GM18499 (cell line): ENCODE measurements at regions not wholly inside any gene's neighbourhood (a gene's known extent, or its start where the extent isn't known, plus 50 kb on each side); places are given as distances from the start of the nearest gene placed in this dataset.

Experiments
- ATAC-seq: cut with Tn5 transposase; IDR thresholded peaks from one replicate; pipeline ENCODE4 v1.9.1; 2021; ENCODE audit warnings: moderate number of reproducible peaks; ENCODE audit not compliant: insufficient read depth, unreplicated experiment

DNA sequence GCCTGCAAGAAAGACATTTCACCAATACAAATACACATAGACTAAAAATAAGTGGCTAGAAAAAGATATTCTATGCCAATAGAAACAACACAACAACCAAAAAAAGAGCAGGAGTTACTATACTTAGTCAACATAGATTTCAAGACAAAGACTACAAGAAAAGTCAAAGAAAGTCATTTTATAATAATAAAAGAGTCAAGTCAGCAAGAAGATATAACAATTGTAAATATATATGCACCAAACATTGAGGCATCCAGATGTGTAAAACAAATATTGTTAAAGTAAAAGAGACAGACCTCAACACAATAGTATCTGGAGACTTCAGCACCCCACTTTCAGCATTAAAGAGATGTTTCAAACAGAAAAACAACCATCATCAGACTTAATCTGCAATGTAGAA lies 104.6 kb downstream of the AMY1C start:
- no peak for ATAC-seq

DNA sequence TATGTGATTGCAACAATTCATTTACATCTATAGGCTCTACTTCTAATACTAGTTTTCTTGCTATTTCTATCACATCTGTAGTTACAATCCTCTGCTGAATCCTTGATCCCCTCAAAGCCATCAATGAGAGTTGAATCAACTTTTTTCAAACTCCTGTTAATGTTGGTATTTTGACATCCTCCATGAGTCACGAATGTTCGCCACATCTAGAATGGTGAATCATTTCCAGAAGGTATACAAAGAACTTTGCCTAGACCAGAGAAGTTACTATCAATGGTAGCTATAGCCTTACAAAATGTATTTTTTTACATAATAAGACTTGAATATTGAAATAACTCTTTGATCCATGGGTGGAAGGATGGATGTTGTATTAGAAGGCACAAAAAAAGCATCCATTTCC lies 110.0 kb downstream of the AMY1C start:
- ATAC-seq, result no peak

DNA sequence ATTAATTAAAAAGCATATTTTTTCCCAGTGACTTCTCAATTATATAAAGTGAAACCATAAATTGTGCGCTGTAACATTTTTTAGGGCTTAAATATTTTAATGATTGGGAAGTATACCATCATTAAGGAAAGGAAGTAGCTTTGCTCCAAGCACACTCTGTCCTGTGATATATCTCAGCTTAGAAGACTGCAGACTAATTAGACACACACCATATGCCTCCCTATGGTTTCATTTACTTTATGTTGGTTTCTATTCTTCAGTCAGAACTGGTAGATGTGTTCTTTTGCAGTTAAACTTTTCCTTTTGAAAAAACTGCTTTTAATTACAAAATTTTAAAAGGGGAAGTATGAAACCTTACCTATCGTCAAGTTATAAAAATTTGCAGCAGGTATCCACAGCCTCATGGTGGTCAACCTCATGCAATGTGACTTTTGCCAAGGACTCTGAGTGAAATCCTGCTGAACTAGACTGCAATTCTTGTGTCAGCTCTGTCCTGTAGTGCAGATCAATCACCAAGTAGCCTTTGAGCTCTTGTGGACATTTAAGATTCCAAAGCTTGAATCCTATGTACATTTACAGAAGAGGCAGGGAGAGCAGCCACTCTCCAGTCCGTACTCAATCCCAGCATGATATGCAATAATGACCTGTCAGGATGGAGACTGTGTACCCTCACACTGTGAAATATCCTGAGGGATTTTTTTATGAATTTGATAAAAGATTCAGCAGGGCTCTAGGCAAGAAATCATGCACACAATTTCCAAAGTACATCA lies 149.1 kb downstream of the AMY1C start:
- ATAC-seq, result no peak

DNA sequence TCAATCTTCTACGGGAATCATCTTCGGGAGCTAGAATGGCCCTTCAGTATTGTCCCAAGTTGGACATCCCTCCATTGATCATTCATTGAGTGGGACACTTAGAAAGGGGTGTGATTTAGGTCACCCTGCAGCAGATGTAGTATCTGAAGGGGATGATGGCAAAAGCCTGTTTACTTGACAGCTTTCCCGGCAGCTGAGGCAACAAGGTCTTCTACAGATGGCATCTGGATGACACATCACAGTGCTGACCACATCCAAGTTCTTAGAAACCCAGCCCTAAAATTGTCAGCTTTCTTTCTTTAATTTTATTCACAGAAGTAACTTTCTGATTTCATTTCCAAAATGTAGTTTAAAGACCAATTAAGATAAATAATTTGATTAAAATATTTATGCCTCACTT lies 150.3 kb downstream of the AMY1C start:
- no peak for ATAC-seq

DNA sequence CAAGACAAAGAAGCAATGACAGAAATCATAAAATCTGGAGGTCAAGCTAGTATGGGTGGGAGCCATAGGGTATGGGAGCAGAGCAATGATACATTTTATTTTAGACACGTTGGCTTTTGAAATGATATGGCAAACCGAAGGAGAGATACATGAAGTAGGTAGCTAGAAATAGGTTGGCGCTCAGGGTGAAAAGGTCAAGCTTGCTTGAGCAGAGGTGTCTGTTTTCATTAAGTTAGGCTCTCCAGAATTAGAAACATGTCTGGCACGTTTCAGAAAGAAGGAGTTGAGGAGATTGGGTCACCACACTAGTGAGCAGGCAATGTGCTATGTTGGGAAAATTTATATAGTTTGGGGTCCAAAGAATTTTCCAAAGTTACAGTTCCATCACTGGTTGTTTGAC lies 151.4 kb downstream of the AMY1C start:
- ATAC-seq, result no peak

DNA sequence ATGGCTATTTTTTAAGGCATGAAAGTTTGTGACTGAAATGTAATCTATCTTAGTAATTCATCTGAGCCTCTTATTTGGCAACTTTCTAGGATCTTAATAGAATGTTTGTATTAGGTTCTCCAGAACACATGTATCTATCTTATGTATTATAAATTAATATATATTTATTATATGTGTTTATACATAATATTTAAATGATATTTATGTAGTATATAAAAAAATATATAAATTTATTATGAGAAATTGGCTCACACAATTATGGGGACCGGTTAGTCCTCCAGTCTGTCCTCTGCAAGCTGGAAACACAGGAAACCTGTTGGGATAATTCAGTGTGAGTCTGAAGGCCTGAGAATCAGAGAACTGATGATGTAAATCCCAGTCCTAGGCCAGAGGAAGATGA lies 155.7 kb downstream of the AMY1C start:
- no peak for ATAC-seq

DNA sequence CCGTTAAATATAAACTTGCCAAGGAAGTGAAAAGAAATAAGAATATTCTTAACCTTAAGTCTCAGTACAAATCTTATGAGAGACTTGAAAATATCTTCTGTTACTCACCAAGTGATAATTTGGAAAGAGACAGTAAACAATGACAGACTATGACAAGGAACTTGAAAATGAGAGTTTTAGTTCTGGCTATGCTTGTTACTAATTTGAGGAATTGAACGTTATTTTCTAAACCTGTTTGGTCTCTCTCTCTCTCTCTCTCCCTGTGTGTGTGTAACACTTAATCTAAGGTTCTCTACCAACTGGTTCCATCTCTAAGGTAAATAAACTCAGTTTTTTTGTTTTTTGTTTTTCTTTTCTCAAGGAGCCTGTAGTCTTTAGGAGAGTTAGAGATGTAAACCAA lies 161.8 kb downstream of the AMY1C start:
- ATAC-seq, result no peak

DNA sequence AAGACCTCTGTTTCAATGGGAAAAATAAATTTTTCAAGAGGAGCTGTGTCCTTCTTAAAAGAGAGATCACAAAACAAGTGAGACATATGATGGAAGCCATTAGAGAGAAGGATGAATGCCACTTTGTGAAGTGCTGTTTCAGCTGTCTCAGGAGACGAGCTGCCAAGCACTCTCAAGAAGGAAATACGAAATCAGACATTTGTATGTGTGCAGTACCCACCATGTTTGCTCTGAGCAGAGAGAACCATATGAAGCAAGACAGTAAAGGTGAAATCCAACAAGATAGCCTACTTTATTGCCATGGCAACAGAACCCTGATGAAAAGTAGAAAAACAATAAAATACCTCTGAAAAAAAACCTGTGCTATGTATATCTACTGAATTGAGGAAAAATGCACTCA lies 168.1 kb downstream of the AMY1C start:
- ATAC-seq, result no peak

DNA sequence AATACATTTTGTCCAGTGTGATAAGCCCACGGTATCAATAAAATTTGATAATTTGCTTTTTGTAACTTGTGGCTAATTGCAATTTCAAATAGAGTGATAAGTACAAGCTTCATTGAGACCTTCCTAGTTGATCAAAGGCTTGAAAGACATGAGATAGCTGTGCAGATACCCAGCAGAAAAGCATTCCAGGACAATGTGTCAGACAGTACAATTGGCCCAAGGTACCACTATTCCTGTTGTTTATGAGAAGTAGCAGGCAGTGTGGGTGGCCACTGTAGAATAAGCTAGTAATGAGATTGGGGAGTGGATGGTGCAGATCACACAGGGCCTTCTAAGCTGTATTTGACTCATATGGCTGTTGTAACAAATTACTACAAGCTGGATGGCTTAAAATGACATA lies 182.2 kb downstream of the AMY1C start:
- no peak for ATAC-seq

DNA sequence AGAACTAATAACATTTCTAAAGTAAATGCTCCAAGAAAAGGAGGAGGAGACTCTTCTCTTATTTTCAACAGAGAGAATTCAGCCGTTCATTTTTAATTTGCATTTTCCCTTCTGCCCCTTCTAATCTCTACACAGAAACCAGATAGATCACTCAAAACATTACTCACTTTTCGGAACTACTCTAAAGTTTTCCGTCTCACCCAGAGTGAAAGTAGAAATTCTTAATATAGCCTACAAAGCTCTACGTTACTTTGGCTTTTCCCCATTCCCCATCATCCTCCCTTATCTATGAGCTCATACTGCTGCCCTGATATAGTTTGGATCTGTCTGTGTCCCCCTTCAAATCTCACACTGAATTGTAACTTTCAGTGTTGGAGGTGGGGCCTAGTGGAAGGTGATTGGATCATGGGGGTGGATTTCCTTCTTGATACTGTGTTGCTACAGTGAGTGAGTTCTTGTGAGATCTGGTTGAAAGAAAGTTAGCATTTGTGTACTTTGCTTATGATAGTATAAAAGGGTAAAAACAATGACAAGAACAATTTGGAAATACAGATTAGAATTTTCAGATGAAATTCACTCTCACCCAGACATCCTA lies 188.2 kb downstream of the AMY1C start:
- peak; percentile 96 for ATAC-seq

DNA sequence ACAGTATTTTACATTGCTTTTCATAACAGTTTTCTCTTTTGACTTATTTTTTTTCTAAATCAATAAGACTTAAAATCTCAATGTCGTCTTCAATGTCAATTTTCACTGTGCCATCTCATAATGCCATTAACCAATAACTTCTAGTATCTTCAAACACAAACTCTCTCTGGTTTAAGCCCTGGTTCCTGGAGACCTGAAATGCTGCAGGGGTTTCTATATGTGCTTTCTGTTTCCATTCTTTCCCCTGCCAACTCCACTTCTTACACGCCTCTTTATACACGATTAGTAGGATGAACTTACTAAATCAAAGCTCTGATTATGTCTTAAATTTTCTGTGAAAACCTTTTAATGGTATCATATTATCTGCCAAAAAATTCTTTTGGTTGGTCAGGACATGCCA lies 191.4 kb downstream of the AMY1C start:
- ATAC-seq, result no peak

DNA sequence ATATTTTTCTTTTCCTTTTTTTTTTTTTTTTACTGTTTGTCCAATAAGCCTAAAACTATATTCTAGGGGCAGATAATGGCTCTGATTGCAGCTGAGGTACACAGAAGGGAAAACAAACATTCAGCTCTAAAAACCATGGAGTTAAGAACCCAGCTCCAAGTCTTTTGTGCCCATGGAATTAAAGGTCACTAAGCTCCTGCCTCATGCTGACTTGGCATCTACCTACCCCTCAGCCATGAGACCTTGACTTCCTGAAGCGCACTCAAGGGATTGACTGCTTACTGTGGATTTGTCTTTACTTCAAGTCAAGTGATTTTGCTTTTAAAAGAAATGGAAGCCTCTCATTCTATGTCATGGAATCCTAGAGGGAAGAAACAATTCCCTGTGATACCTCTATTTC lies 192.3 kb downstream of the AMY1C start:
- no peak for ATAC-seq

DNA sequence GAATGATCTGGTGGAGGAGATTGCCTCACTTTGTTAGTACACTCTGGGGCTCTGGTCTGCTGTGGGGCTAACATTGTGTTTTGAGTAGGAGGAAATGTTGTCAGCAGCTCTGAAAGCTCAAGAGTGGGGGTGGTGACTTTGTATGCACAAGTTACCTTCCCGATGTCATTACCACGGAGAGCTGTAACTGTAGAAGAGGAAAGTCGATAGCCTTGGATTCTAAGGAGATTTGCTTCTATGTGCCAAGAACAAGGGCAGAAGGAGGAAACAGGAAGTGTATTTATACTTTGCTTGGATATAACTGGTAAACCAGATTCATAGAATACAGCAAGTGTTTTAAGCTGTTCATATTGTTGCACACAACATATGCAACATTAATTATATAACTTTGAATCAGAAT lies 196.1 kb downstream of the AMY1C start:
- ATAC-seq, result no peak

DNA sequence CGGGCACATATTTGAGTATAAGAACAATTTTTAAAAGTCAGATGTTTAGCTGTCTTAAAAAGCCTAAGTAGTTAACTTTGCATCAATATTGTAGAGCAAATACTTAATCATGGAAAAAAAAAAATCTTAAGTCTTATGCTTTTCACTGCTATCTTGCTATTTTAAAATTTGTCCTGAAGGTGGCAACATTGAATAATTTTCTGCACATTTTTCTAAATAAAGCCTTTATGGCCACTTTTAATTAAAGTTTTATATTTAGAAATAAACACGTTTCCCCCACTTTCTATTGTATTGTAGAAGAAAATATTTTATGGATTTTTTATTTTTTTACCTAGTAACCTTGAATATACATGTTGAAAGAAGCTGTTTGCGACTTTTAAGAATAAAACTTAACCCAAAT lies 198.8 kb downstream of the AMY1C start:
- no peak for ATAC-seq

DNA sequence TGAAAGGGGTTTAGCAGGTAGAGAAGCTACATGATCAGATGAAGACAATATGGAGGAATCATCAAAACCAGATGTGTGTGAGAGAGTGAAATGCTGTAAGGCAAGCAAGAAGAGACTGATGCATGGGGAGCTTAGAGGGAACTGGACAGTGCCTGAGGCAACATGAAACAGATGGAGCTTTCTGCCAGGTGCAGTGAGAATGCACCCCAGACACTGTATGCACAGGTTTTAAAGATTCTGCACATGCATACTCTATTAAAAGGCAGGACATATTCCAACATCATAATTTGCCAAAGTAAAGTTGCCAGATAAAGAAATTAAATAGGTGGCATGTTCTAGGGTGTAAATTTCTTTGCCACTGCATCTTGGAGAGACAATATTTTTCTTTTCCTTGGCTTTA lies 200.1 kb downstream of the AMY1C start:
- no peak for ATAC-seq

DNA sequence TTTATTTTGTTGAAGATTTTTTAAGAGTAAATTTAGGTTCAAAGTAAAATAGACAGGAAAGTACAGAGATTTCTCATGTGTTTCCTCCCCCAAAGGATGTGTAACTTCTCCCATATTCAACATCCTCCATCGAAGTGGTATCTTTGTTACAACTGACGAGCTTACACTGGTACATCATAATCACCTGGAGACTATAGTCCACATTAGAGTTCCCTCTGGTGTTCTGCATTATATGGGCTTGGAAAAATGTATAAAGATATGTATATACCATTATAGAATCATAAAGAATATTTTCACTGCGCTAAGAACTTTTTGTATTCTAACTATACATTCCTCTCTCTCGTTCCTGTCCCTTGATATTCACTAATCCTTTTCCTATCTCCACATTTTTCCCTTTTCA lies 203.7 kb downstream of the AMY1C start:
- no peak for ATAC-seq

DNA sequence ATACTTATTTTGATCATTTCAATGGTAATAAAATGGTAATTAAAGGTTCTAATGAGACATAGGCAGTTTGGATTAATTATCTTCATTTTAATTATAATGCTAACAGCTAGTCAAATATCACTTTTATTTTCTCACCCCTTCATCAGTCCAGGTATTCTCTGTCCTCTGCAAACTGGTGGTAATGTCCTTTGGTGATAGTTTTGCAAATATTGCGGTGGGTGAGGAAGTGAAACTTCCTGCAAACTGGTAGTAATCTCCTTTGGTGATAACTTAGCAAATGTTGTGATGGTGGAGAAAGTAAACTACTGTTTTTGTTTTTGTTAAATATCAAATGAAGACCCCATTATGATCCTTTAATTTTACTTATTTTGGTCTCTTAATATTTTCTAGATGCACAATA lies 209.0 kb downstream of the AMY1C start:
- peak; percentile 86 for ATAC-seq

DNA sequence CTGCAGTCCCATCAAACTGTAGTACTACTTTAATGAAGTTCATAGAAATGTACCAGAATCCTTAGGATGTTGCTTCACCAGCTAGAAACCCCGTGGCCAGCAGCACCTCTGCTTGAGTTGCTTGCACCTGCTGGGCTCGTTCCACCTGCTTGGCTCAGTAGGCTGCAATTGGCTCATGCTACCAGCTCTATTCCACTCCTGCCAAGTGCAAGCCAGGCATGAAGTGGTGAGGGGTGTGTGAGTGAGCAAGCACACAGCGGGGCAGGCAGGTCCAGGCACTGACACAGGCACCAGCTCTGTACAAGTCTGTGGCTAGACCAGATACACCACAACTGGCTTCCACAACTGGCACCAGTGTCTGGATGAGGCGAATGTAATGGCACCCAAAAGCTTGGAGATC lies 209.9 kb downstream of the AMY1C start:
- ATAC-seq, result no peak

DNA sequence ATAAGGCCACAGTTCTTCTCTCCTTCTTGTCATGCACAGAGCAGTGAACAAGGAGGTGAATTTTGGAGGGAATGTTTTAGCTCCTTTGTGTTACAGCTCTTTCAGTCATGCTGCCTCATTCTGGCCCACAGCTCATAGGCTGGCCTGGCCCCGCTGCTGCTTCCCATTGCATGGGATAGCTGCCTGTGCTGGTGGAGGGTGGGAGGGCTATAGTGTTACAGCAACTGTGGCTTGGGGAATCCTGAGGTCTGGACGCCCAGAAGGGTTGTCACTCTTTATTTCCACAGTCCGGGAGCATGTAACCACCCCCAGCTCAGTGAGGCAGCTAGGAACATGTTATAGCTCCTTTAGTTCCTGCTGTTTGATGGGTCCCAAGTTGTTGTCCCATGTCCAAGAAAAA lies 210.3 kb downstream of the AMY1C start:
- no peak for ATAC-seq

DNA sequence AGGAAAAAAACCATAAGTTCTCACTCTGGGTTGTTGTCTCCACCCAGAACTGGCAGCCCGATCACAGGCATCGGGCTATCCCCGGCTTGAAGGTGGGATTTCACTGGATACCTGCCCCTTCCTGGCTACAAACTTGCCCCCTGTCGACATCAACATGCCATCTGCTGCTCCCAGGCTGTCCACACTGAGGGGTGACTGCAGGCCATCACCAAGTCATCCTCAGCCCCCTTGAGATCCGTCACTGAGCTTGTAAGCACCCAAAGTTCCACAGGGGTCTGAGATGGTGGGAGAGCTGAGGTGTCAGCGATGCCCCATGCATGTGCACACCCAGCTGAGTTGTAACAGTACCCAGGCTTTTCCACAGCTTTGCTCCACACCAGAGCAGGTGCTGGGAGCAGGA lies 211.0 kb downstream of the AMY1C start:
- no peak for ATAC-seq

DNA sequence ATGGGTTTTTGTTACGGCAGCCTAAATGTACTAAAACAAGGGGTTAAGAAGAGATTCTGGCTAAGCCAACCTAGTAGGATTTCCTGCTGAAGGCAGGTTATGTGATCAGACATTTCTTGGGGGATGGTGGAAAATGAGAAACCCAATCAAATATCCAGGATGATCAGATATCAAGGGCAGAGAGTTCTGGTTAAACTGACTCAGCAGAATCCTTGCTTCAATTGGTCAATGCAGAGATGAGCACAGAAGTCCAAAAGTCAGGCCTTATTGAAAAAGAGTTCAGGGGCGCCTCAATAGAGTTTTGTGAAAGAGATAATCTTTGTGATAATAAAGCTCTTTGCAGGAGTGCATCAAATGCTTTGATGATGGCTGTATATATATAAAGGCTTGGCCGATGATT lies 237.1 kb downstream of the AMY1C start:
- no peak for ATAC-seq

DNA sequence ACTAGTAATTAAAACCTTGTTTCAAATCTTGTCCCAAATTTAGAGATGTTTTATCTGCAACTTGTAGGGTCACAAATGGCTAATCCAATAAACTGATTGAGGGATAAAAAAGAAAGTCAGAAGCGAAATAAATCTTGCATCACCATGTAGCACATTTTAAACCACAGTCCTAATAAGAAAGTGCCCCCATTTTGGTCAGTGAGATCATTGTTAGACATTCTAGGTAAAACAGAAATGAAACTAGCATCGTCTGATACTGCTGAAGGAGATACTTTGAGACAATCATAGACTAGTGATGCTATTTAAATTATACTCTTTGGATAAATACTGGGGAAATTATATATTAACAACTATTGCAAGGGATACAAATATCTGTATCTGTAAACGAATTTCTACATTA lies 247.9 kb downstream of the AMY1C start:
- ATAC-seq, result no peak
